Activated gamma-delta T cell treated with anti-CD3 and anti-CD28 coated beads, Interleukin-2, amount 50 U/mL, for 16 hours (primary cell): ENCODE measurements at regions not wholly inside any gene's neighbourhood (a gene's known extent, or its start where the extent isn't known, plus 50 kb on each side); places are given as distances from the start of the nearest gene placed in this dataset.

Experiments
- DNase-seq: peaks from one replicate; pipeline ENCODE4 v3.0.0-alpha.2; 2020; ENCODE audit warnings: low read depth

- DNase-seq: no peak
Measured at GRCh38 chr1:13878021-13878420, 178.0 kb downstream of the PRDM2 start.

DNA sequence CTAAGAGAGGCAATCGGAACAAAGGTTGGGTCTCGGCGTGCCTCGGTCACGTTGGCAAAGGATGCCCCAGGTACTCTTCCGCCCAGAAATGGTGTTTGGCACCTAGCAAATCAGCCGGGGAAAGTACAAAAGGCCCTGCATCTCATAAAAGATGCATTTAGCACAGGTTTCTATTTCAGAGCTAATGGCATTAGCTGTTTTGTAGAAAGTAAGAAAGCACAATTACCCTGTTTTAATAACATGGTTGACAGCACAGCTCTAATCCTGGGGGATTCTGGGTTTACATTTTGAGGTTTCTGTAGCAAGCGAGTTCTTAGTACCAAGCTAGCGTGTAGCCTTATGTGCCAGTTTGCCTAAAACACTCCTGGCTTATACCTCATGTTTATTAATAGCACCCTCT lies 178.5 kb downstream of the PRDM2 start:
- no peak for DNase-seq

DNA sequence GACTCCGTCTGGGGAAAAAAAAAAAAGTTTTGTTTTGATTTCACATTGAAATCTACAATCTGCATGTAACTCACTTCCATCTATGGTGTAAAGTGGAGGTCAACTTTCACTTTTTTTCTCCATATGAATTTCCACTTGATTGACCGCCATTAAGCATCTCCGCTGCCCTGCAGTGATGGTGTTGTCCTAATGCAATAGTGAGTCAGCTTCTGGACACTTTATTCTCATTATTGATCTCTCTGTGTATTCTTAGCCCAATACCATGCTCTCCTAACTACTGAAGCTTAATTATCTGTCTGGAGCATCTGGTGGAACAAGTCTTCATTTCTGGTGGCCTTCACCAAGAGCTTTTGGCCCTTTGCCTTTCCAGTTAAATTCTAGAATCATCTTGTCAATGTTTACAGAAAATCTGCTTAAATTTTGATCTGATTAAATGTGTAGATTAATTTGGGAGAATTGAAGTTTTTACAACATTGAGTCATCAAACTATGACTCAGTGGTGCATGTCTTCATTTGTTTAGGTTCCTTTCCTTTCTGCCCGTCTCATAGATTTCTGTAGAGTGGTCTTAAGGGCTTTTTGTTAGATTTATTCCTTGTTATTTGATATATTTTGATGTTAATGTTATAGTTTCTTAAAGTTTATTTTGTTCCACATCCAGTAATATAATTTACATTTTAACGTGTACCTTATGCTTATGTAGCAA lies 181.5 kb downstream of the PRDM2 start:
- no peak for DNase-seq

GRCh38 chr1:13888351-13888986 lies 188.5 kb downstream of the PRDM2 start:
- DNase-seq: no peak

DNA sequence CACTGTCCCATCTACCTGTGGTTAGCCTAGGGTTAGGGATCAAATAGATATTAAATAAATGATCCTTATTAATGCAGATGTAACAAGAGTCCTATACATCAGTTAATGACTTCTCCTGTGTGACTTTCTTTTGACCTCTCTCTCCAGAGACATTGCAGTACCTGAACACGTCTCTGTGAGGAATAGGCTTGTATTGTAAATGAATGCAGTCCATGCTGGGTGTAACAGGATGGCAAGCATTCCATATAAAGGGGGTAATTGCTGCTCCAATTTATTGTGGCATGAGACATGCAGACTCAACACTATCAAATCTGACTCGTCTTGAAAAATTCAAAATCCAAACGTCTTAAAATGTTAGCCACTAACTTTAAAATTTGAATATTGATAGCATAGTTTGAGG lies 189.5 kb downstream of the PRDM2 start:
- no peak for DNase-seq

DNA sequence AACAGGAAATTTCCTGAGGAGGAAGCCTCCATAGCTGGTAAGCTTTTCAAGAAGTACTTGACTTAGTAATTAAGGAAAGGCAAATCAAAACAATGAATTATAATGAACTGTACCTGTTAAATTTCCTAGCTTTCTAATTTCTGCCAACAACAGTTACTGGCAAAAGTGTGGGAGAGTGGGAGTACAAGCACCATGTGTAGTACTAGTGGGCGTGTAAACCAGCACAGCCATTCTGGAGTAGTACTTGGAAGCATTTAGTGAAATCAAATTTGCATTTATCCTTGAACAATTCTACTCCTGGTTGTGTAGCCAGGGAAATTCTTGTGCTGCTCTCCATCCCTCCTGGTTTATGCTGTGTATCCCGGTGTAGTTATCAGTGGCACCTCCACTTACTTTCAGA lies 190.8 kb downstream of the PRDM2 start:
- DNase-seq: no peak

GRCh38 chr1:13892198-13892597 lies 192.2 kb downstream of the PRDM2 start:
- DNase-seq: no peak

DNA sequence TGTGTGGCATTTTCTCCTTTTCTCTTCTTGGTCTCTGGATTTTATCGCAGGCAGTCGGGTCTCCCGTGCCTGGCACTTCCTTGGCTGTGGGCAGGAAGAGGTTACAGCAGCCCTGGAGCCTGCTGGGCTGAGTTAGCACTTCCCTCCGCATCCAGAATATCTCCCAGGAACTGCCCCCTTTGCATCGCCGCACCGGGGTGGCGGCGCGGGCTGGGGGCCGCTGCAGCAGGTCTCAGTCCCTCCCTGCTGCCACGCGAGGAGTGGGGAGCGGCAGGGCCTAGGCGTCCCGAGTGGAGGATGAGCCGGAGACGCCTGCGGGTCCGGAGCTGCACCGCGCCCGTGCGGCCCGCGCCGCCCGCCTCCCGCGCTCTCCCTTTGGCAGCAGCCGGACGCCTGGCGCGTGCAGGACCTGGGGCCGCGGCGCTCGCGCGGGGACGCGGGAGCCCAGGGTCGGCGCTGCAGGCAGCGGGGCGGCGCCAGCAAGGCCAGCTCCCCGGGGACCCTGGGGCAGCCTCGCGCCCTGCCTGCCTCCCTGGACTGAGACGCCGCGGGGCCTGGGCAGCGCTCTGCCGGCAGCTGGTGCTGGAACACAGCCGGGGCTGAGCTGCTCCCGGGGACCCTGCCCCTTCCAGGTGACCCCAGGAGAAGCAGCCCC lies 192.8 kb downstream of the PRDM2 start:
- no peak for DNase-seq

DNA sequence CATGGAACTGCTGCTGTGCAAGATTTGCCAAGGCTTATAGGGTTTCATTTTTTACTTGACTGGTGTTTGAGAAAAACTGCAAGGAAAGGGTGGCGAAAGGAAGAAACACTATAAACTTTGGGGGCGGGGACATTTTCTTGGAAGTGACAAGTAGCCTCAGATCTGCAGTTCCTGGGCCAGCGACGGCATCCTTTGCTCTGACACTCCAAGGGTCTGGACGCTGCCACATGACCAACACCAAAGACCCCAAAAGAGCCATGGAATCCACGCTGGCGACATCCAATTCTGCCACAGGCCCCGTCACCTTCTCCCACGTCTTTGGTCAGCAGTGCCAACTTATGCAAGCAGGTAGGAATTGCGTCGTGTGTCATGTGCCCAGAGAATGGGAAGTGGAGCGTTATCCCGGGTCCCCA lies 193.4 kb downstream of the PRDM2 start:
- no peak for DNase-seq

DNA sequence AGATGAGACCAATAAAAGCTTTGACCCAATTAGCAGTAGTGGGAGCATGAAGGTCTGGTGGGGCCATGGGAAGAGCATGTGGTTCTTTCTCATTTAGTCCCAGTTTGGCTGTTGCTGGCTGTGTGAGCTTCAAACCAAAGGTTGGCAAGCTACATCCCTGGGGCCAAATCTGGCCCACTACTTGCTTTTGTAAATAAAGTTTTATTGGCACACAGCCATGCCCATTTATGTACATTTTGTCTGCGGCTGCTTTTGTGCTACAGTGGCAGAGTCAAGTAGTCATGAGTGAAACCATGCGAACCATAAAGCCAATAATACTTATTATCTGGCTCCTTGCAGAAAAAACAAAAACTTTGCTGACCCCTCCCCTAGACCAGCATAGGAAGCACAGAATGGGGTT lies 196.9 kb downstream of the PRDM2 start:
- no peak for DNase-seq

GRCh38 chr1:13898406-13898805 lies 198.4 kb downstream of the PRDM2 start:
- DNase-seq: no peak

DNA sequence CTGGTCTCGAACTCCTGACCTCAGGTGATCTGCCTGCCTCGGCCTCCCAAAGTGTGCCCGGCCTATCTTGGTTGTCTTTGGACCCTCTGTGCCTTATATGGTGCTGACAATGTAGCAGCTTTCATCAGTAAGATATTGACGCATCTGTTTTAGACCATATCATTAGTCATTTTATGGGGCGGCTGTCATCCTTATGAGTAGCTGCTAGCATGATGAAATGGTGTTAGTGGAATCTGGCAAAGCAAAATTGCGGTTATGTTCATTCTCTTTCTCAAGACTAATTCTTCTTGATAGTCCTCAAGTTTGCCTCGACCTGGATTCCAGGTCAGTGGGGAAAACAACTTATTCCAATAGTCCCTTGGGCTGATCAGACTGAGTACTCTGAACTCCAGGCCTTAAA lies 199.9 kb downstream of the PRDM2 start:
- no peak for DNase-seq

DNA sequence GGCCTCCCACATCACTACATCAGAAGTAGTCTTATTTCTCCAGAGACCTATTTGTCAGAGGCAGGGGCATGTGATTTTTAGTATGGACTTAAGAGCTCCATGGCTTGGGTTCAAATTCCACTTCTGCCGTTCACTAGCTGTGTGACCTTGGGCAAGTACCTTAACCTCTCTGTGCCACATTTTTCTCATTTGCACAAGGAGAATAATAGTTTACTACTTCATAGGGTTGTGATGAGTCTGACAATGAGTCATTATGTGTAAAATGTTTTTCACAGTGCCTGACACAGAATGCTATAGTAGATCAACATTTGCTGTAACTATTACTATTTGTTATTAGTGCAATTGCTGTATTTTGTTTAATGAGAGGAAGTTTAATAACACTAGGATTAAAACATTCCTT lies 200.6 kb downstream of the PRDM2 start:
- no peak for DNase-seq

- no peak for DNase-seq
Measured at GRCh38 chr1:13901039-13901438, 201.1 kb downstream of the PRDM2 start.

GRCh38 chr1:13901597-13901996 lies 201.6 kb downstream of the PRDM2 start:
- DNase-seq: no peak

DNA sequence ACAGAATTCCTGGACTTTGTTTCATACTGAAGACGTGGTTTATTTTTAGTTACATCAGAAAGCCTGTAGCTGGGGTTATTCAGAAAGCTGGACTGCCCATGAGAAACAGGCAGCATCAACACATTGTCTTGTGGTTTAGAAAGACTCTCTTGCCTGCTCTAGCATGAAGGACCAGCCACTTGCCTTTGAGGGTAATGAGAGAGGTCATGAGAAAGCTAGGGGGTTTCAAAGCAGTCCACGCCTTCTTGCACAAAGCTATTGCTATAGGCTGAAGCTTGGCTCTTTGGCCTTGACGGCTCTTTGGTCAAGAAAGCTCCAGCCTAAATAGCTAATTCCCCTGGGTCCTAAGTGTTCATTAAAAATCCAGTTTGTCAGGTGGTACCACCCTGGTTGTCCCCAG lies 208.1 kb downstream of the PRDM2 start:
- no peak for DNase-seq

DNA sequence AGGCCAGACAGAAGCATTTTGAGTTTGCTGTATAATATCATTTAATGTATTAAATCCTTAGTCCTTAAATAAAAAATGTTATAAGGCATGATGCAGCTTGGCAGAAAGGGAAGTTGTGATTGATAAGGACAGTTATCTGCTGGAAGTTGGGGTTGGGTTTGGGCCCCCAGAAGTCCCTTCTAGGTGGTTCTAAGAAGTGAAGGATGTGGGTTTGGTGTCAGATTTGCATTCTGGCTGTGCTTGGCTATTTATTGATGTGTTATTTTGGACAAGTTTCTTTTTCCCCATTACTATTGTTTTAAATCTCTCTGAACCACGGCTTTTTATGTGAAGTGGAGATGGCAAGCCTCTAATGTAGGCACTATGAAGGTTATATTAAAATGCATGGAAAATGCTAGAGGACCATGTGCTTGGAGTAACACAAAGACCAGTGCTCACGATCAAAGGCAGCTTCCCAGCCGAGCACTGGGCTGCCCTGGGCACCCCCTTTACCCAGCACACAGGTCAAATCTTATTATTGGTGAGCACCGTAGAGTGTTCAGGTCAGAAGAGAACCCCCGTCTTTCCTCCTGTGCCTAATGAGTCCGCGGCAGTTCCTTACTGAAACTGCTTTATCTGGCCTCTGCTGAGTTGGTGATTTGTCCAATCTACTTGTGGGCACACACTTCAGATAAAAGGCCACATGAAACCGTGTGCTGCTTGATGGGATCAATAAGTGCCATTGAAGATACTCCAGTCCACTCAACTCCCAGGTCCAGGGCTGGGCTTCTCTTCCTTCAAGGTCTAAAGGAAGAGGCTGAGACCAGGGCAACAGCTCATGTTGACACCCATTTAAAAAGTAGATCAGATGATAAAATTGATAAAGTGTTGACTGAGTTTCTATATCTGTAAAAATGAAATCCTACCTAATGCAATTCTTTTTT lies 212.0 kb downstream of the PRDM2 start:
- no peak for DNase-seq

DNA sequence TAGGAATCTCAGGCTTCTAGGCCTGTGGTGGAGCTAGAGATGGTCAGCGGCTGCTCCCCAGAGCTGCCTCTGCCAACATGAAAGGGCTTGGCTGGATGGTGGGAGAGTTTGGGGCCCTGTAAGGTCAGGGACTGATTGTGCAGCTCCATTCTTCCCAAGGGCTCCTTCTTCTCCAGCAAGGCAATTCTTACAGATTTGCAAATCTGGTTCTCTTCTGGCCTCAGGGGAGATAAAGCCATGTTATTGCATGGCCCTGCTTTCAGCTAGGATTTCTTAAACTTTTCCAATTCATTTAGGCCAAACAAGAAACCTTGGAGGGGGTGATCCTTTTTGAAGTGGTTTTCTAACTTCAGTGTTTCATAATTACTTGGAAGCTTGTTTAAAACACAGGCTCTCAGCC lies 213.4 kb downstream of the PRDM2 start:
- no peak for DNase-seq

DNA sequence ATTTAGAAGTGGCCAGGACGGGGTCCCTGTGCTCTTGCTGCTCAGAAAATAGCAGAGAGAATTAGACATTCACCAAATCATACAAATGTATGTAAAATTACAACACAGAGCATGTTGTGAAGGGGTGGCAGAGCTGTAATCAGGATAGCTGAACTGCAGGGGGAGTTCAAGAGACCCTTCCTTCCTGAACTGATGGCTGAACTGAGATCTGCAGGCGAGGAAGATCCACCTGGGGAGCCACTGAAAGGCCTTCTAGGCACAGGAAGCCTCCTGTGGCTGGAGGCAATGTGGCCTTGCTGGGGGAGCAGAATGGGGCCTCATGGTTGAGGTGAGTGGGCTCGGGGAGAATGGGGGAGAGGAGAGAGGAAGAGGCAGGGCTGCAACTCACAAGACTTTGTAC lies 216.5 kb downstream of the PRDM2 start:
- DNase-seq: no peak

- no peak for DNase-seq
Measured at GRCh38 chr1:13917607-13918006, 217.6 kb downstream of the PRDM2 start.

GRCh38 chr1:13918862-13919261 lies 218.9 kb downstream of the PRDM2 start:
- DNase-seq: no peak

DNA sequence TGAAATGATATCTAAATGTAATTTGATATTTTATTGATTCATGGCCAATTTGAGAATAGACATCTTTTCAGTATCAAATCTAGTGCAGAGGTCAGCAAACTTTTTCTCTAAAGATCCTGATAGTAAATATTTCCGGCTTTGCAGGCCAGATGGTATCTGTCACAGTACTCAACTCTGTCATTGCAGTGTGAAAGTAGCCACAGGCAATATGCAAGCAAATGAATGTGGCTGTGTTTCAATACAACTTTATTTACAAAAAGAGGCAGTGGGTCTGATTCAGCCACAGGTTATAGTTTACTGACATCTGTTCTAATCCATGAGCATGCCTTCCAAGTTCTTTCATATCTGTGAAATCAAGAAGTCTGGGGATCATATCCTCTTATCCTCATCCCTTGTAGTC lies 221.2 kb downstream of the PRDM2 start:
- DNase-seq: no peak
